ENCODE measurements at regions not wholly inside any gene's neighbourhood (a gene's known extent, or its start where the extent isn't known, plus 50 kb on each side); places are given as distances from the start of the nearest gene placed in this dataset.

- TF ChIP-seq POLR2A (IDR thresholded peaks at IDR 0.05; ENCODE audit: low read depth, low read length) (no peak), POLR2AphosphoS5 (IDR thresholded peaks at IDR 0.05; ENCODE audit: insufficient read depth, low read depth, low read length) (no peak)
These were observed 123.3 kb downstream of the OGFRL1 start for GRCh38 chr6:71411882-71412281.
